ENCODE measurements at regions not wholly inside any gene's neighbourhood (a gene's known extent, or its start where the extent isn't known, plus 50 kb on each side); places are given as distances from the start of the nearest gene placed in this dataset.

GRCh38 chr14:62053188-62053587, 291.0 kb downstream of the SNAPC1 start:
- no peak overlapping the region for H3K14ac ChIP-seq (ENCODE audit: insufficient read depth, low read length)
- no peaks in the 10 kb centered on the region for H3K27me3 ChIP-seq (ENCODE audit: insufficient read depth, low read length)
- no peak for DNase-seq
- 0 out of 2 replicates have a peak, but pooled peaks cover 2% of the 10 kb centered on the region for H3K4me1 ChIP-seq (ENCODE audit: insufficient read depth, low read length)
- no peak overlapping the region for H3K27ac Mint-ChIP-seq
- peaks cover 7% of the 10 kb centered on the region for H3K9me3 ChIP-seq (ENCODE audit: control insufficient read depth, low read depth, low read length)
- no peak overlapping the region for H2BK120ac ChIP-seq (ENCODE audit: low read depth, low read length, poor library complexity, severe bottlenecking)
- no peak overlapping the region for H3K56ac ChIP-seq (ENCODE audit: insufficient read length, low read depth, low read length)
- no peak overlapping the region for H3K4me3 Mint-ChIP-seq
- no peak overlapping the region for H3T11ph ChIP-seq (ENCODE audit: low read length)
- H4K8ac ChIP-seq (replicated peaks; ENCODE audit: insufficient read length, low read depth, low read length) = no peak overlapping the region
- no peak overlapping the region for H2BK20ac ChIP-seq (ENCODE audit: low read depth, low read length, poor library complexity, severe bottlenecking)
- H4K91ac ChIP-seq (ENCODE audit: insufficient read length, low read depth, low read length) = no peak overlapping the region
- H3K9me3 Mint-ChIP-seq = peaks cover 32 to 33% of the 10 kb centered on the region in 2 experiments
- no peak overlapping the region for H2BK12ac ChIP-seq (ENCODE audit: insufficient read length, low read depth, low read length)
- H3K36me3 Mint-ChIP-seq (ENCODE audit: insufficient read depth in 1 of 3, low read depth in 3 of 3) = peaks cover 13 to 29% (median 21%) of the 10 kb centered on the region in 3 experiments
- H2BK5ac ChIP-seq (ENCODE audit: insufficient read length, low read length) = no peak overlapping the region
- no CpG with 5 or more reads among the region's 3 CpGs for WGBS (ENCODE audit: extremely low coverage, insufficient read length, low lambda C conversion rate)
- no peak overlapping the region for H3K4me2 ChIP-seq (ENCODE audit: insufficient read depth, insufficient read length, low read length)
- H4K5ac ChIP-seq (ENCODE audit: insufficient read length, low read depth, low read length) = no peak overlapping the region
- H3K23ac ChIP-seq (ENCODE audit: insufficient read length, low read depth, low read length) = no peak overlapping the region
- no peaks in the 10 kb centered on the region for H3K79me1 ChIP-seq (ENCODE audit: insufficient read depth, low read depth, low read length, poor library complexity, severe bottlenecking)
- H3K18ac ChIP-seq (ENCODE audit: insufficient read length, low read depth, low read length) = no peak overlapping the region
- H3K23me2 ChIP-seq (ENCODE audit: insufficient read length, low read depth, low read length, poor library complexity, severe bottlenecking) = no peaks in the 10 kb centered on the region
- H2BK15ac ChIP-seq (ENCODE audit: low read depth, low read length) = no peak overlapping the region
- no peak overlapping the region for H3K4ac ChIP-seq (ENCODE audit: low read depth, low read length)
- no peak overlapping the region for H3K27ac ChIP-seq (ENCODE audit: insufficient read length, low read depth, low read length)
- no peak overlapping the region for H2AK5ac ChIP-seq (ENCODE audit: insufficient read length, low read length)
- H4K20me1 ChIP-seq (ENCODE audit: control insufficient read depth, insufficient read depth, insufficient read length) = no peaks in the 10 kb centered on the region
- H3K4me1 Mint-ChIP-seq = peaks cover 8 to 13% of the 10 kb centered on the region in 2 experiments
- H3K27me3 Mint-ChIP-seq (ENCODE audit: low read depth) = peaks cover 4% of the 10 kb centered on the region; the same call in 1 of the 2 replicates
- TF ChIP-seq CTCF (conservative IDR thresholded peaks at IDR 0.05) = no peak
- H3K9ac ChIP-seq (ENCODE audit: extremely low read depth, insufficient read length, low read length) = no peak overlapping the region
- no peak overlapping the region for H2AFZ ChIP-seq (ENCODE audit: low read length)
- H3K79me2 ChIP-seq (ENCODE audit: insufficient read depth, low read length) = no peaks in the 10 kb centered on the region

Data from H9 (cell line).